ENCODE measurements at regions not wholly inside any gene's neighbourhood (a gene's known extent, or its start where the extent isn't known, plus 50 kb on each side); places are given as distances from the start of the nearest gene placed in this dataset.
"Not testable (repeated sequence)": the region's sequence is repeated elsewhere in the genome, so short reads cannot be mapped to it uniquely, and the experiment has no call there.

DNA sequence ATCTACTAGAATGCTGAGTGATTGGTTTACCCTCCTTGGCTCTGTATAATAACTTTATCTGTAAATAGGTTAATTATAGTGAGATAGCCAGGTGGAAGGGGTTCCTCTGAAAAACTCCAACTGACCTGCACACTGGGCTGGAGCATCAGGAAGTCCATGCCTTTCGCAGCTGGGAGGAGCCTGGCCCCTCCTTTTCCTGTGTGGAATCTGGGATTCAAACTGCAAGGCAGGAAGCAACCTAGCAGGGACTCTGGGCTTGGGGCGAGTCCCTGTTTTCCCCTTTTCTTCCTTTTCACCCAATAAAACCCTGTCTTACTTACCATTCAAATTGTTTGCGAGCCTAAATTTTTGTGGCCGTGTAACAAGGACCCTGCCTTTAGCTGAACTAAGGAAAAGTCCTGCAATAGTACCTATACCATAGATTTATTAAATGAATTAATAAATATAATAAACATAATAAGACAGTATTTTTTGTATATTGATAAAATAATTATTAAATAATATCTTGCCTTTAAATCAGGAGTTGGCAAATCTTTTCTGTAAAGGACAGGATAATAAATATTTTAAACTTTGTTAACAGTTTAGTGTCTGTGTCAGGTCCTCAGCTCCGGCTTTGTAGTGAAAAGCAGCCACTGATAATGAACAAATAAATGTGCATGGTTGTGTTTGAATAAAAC is 406.2 kb upstream of the MMS22L start:
- no peak for DNase-seq

DNA sequence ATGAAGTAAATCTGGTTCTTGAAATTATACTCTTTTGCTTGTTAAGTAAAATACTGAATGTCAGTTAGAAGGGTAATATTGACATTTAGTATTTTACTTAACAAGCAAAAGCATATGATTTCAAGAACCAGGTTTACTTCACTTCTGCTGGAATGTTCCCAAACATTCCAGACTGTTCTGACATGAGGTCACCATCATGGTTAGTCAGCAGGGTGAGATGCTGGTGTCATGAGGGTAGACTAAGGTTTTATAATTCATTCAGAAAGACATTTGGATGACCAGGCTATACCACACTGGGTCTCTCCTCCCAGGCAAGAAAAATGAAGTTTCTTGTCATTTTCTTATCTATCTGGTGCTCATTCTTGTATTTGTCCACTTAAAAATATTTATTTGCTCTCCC is 414.4 kb upstream of the MMS22L start:
- DNase-seq: peak; percentile 81

DNA sequence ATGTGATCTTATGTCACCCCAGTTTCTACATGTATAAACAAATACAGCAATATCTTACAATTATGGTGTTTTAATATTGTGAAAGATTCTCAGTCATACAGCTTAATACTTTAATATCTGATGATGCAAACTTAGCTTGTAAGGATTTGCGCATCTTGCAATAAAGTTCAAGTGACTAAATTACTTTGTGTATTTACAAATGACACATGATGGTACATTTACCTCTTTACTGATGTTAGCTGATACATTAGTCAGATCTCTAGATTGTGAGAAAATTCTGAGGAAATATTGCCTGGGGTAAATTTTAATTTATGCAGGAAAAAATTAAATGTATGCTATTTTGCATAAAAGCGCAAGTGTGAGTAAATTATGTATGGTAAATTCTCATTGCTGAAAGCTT is 418.8 kb upstream of the MMS22L start:
- no peak for DNase-seq

DNA sequence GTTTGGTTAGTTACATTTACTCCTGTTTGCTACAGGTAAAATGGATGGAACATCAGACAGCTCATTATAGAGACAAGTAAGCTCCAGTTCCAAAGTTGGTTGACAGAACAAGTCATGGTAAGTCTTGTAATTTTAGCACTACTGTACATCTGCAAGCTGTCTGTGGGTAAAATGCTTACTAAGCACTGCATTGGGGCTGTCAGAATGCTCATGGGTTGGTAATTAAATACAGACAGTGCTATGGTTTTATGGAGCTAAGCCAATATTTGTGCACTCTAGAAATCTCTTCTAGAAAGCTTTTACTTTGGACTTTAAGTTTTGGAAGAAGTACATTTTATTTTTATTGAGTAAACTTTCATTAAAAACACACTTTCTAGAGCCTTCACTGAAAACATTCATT is 419.2 kb upstream of the MMS22L start:
- DNase-seq: no peak

DNA sequence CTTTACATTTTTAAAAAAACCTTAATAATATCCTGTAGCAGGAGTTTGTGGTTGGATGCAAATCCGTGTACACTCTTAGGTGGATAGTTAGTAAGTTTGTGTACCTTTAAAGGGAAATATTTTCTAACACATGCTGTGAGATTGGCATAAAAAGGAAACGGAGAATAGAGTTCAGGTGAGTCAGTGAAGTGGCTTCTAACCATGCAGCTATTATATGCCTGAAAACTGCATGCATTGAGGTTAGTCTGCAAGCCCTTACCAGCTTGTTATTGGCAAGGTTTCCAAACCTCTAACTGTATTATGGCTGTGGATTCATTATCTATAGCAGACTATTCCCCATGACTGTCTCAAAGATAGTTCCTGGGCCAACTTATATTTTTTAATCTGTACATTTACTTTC is 420.6 kb upstream of the MMS22L start:
- DNase-seq: no peak

DNA sequence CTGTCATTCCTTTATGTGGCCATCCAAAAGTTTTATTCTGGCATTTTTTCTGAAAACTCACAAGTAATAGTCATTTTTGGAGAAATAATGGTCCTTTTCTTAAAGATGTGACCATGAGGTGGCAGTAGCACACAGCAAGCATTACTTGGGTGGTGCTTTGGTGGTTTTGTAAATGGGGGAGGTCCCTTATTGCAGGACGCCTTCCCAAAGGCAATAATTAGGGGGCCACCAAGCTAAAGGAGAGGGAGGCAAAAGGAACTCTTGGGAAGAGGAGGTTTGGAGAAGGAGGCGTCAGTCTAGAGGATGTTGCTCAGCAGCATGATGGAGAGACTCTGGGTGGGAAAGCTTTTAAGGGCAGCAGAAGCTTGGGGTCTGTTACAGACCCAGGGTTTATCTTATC is 422.6 kb upstream of the MMS22L start:
- DNase-seq: peak; percentile 7

DNA sequence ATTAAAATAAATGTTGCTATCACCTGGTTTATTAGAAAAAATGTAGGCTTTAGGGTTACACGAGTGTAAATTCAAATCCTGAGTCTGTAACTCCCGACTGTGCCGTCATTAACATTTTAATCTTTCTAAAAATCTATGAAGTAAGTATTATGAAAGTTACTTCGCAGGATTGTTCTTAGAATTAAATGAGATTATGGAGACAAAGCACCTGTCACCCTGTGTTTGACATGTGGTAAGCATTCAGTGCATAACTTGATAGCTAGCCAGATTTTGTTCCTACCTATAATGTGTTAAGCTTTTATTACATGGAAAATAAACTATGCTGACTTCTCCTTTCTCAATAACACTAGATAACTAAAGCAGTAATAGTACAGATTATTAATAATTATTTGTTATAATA is 429.7 kb upstream of the MMS22L start:
- no peak for DNase-seq

DNA sequence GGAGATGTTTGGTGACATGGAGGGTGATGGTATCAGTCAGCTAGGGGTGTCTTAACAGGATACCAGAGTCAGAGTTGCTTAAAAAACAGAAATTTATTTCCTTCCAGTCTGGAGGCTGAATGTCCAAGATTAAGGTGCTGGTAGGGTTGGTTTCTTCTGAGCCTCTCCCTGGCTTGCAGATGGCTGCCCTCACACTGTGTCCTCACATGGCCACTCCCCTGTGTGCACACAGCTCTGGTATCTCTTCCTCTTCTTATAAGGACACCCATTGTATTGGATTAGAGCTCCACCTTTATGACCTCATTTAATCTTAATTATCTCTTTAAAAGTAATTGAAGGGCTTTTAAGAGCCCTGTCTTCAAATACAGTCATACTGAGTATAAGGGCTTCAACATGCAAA is 431.8 kb upstream of the MMS22L start:
- no peak for DNase-seq

DNA sequence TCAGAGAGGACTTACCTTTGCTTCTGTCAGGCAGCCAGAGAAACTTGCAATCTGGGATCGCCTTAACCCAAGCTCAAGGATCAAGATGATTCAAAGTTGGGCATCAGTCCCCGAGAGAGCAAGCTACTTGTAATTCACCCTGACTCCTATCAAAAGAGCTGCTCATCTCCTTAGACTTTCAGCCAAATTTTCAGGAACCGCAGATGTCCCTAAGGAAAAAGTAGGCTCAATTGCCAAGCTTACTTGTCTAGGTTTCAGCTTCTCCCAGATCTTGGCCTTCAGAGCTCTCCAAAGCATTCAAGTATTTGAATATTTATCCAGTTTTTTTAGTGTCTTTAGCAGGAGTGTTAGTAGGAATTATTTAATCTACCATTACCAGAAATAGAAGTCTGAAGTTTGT is 434.1 kb upstream of the MMS22L start:
- no peak for DNase-seq

DNA sequence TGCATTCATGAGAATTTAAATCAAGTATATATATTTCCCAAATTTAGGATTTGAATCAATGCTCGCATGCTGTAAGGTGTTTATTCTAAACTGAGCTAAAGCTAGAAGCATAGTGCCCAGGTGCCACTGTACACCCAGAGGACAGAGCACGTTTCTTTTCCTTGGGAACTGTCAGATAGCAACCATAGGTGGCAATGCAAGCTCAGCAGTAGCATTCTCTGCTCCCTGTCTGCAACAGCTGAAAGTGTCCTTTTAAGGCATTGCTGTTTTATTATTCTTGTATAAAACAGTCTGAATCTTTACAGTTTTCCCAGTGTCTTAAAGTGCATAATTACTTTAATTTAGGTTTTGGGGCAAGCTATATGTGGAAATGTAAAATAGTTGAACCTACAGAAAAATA is 443.4 kb upstream of the MMS22L start:
- DNase-seq: no peak

DNA sequence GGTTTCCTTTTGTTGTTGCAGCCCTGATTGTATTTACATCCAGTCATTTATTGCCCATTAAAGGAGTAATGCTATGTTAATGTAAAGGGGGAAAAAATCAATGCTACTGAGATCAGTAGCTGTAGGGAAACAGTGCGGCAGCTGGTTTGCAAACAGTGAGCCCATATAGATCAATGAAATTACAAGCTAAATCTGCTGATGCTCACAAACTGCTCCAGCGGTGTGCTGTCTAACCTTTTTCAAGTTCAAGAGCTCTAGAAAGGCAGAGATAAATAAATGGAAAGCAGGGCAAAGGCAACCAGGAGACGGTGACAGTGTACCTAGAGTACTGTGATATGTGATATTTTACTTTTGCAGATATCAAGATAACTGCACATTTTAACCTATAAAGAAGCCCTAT is 449.0 kb upstream of the MMS22L start:
- no peak for DNase-seq

DNA sequence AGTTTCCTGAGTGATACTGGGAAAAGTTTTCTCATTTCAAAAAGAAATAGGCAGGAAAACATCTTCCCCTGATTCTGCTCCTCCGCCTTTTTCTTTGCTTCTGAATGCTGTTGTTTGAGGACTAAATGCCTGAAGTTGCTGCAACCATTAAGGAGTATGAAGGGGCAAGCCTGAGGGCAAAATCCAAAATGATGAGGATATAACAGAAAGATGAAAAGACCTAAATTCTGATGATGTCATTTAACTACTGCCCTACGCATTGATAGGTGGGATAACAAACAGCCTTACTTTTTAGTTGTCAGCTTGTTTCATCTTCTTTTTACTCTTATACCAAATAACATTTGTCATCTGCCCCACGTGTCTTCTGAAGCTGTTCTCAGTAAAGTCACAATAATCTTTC is 474.6 kb upstream of the MMS22L start:
- no peak for DNase-seq

DNA sequence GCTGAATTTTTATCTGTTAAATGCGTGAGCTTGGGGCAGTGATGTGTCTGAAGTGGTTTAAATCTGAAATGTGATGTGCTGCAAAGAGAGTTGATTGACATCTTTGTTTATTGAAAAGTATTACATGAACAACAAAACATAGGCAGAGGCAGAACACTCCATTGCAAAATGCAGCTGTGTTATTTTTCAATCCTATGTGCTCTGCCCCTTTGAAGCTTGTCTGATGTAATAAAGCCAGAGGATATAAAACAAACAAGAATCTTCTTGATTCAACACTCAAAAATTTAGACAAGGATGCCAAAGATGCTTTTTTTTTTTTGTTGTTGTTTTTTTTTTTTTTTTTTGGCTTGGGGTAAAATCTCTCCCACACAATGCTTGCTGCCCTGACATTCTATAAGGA is 482.4 kb upstream of the MMS22L start:
- DNase-seq: peak; percentile 77

DNA sequence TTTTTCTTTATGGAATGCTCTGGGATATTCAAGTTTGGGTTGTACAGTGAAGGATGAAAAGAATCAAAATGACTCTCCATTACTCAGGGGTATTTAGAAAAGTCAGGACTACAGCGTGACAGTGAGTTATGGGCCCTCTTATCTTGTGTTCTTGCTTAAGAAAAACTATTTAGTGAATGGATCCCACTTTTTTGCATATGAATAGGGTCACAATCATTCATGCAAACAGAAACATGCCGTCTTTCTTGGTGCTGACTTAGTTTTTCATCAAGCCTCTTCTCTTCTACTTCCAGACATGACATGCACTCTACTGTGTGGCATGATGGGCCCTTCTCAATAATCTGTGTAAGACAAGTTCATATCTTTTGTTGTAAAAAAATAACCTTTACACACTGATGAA is 488.4 kb upstream of the MMS22L start:
- DNase-seq: no peak

DNA sequence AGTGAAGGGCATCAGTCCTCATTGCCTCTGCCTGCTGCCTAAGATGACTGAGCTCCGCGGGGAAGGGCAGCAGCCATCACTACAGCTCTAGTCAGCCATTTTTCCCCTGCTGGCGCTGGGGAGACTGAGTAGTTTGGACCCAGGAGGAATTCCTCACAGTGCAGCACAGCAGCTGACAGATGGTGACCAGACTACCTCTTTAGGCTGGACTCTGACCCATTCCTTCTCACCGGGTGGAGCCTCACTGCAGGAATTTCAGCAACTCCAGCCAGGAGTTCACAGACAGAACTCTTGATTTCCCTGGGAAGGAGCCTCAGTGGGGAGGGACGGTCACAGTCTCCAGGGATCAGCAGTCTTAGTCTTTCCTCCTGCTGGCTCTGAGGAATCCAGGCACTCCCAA is 492.0 kb upstream of the MMS22L start:
- DNase-seq: peak; percentile 1

DNA sequence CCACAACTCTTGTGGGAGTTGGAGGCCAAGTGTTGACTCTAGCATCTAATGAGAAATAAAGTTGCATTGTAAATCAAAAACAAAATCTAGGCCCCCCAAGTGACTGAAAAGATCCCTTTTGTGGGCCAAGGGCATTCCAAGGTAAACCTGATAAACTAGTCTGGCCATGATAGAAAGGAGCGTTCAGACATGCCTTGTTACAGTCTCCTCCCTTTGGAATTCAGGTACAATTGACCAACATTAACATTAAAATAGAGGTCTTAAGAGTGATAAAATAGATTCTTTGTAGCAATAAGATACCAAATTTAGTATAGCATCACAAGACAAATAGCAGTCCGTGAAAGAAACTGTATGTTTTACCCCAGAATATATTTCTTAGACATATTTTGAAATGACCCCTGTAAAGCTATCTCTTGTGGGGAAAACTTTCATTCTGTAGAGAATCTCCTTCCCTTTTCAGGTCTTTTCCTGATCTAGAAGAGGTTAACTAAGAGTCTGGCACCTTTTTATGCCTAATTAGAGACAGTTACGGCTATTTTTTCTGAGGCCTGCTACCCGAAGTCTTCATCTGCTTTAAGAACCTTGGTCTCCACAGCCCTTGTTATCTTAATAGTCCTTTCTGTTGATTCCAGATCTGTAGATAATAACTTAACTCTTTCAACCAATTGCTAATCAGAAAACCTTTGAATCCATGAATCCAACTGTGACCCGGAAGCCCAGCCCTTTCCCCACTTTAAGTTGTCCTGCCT is 495.4 kb upstream of the MMS22L start:
- no peak for DNase-seq

DNA sequence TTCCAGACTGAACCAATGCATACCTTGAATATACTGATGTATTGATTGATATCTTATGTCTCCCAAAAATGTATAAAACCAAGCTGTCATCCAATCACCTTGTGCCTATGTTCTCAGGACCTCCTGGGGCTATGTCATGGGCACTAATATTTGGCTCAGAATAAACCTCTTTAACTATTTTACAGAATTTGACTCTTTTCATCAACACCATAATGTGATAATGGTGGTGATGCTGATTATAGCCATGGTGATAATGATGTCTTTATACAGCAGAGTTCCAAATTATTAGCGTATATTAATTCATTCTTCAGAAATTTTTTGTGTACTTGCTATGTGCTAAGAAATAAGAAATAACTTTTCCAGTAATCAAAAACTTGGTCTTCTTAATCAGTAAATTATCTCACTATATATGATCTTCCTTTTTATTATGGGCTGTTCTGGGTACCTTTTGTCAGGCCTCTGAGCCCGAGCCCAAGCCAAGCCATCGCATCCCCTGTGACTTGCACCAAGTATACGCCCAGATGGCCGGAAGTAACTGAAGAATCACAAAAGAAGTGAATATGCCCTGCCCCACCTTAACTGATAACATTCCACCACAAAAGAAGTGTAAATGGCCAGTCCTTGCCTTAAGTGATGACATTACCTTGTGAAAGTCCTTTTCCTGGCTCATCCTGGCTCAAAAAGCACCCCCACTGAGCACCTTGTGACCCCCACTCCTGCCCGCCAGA is 496.2 kb upstream of the MMS22L start:
- not testable (repeated sequence) for DNase-seq

DNA sequence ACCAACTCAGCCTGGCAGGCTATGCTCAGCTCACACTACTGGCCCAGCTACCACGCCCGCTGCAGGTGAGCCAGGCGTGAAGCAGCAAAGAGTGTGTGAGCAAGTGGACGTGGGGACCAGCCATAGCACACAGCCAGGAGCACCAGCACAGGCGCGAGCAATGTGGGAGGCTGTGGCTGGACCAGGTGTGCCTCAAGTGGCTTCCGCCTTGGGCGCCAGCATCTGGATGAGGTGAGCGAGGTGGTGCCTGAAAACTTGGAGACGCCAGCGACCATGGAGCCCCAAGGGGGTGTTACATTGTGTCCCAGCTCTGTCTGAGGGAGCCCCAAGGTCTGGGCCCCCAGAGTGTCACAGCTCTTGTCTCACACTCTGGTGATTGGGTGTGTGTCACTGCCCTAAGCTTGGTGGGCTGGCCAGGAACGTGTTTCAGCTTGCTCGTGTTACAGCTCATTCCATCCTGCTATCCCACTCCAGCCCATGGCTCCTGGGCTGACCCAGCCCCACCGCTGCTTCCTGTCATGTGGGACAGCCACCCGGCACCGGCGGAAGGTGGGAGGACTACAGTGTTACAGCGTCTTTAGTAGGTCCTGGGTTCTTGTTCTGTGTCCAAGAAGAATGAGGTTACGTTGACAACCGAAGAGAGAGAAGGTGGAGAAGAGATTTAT is 508.0 kb upstream of the MMS22L start:
- DNase-seq: no peak

DNA sequence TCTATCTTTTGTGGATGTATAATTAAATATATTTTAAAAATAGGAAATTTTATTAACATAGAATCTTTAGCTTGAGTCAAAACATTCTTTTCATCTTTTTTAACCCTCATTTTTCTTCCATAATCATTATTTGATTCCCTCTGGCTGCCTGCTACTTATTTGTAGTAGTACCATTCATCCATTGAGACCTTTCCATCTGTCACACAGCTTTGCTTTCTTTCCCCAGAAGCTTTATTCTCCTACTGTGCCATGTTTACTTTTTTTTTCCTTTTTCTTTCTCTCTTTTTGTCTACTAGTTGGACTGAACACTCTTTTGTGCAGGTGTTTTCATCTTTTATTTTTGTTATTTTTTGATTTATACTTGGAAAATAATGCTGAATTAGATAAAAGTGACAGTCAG is 522.6 kb upstream of the MMS22L start:
- no peak for DNase-seq

DNA sequence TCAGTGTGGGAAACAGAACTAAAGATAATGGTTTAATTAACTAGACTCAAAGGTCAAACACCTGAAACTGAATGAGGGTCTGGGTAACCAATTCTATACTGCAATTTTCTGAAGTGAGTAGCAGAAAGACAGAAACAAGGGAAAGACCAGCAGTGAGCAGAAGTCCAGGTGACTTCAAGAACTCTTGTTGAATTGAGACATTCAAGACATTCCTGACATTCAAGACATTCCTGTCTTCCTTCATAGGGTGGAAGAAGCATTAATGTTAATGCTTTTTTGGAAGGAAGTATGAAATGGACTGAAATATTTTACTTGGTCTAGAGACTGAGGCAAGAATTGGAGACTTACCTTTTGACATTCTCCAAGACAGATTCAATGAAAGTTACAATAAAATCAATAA is 529.9 kb upstream of the MMS22L start:
- DNase-seq: no peak

DNA sequence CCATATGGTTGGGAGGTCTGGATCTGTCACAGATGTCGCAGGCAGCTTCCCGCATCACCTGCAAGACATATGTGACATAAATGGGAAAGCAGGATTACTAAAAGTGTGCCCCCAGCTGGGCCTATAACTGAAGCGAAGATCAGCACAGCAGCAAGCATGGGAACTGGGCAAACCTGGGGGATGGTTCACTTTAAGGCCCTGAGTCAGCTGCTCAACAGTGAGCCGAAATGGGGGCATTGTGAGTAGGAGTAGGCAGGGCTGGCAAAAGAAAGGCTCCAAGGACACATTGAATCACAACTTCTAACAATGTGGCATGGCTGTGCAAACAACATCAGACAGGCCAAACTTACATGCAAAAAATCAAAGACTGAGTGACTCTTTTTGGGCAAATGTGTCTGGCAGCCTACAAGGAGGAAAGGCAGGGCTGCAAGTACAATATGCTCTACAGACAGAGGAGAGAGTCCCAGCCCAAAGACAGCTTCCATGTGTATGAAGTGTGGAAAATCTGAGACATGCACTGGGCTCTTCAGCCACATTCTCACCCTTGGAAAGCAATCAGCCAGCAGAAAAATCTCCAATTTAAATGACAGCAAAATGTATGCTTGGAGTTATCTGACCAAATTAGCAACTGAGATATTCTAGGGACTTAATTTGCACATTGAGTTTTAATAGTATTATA is 531.0 kb upstream of the MMS22L start:
- DNase-seq: no peak

DNA sequence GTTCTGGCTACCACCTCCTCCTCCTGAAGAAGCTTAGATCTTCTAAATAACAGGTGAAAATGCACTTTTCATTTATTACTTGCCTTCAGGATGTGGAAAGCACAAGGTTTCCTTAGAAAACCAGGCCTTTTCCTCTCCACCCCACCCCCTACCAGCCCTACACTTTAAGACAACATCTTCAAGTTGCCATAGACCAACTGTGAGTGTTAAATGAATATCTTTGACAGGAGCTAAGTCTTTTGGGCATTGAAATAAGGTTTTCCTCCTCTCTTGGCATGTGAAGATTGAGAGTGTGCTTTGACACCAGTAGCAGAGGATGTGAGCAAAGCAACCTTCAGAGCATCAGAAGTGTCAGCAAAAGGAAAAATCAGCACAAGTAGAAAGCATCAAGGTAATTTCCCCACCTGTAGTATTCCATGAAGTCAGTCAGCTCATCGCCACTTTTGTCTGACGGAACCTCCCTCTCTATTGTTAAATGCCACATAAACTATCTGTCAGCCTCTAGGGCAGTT is 532.3 kb upstream of the MMS22L start:
- DNase-seq: no peak

DNA sequence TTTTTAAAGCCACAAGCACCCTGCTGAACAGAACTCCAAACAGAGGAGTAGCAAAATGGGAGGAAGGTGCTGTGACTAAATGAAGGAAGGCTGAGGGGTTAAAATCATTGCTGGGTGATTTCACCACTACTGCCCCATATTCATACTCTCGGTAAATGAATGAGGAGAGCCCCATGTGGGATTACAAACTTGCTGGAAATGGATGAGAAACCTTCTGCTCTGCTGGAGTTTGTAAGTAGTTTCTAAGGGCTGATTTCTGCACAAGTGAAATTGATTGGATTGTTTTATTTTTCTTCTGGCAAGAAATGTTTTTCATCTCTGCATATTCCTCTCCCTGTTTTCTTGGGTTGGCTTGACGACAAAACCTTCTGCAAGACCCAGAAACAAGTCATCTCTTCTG is 533.5 kb upstream of the MMS22L start:
- no peak for DNase-seq
